Caco-2 (cell line): ENCODE measurements at regions not wholly inside any gene's neighbourhood (a gene's known extent, or its start where the extent isn't known, plus 50 kb on each side); places are given as distances from the start of the nearest gene placed in this dataset.

Experiments
- BruUV-seq: library from RNA; stranded (reverse); fragments of 400-500 nt; replicated peaks from 2 replicates; lab custom pipeline; 2021; lab: Mats Ljungman, UMichigan
- CTCF ChIA-PET: fragments of 300-600 bp; sonication (Branson Sonifier 250); formaldehyde crosslinking; loops from one replicate; lab custom pipeline; 2022; ENCODE audit warnings: antibody characterized with exemption; lab: Charles Lee
- POLR2A ChIA-PET: fragments of 300-600 bp; sonication (Branson Sonifier 250); formaldehyde crosslinking; loops from one replicate; lab custom pipeline; 2022; ENCODE audit warnings: antibody characterized with exemption; lab: Charles Lee
- DNase-seq, 2 experiments: peaks; one replicate each; pipeline versions ENCODE4 v3.0.0 to v3.0.0-alpha.2; 2020 to 2022
- H3K27me3 ChIP-seq: replicated peaks from 2 replicates; pipeline ENCODE4 v1.6.0; 2011; ENCODE audit warnings: low read length; ENCODE audit not compliant: control insufficient read depth, insufficient read depth
- H3K36me3 ChIP-seq: 2 replicates; pipeline ENCODE4 v1.5.1; 2011; ENCODE audit warnings: low read length; ENCODE audit not compliant: control insufficient read depth, insufficient read depth
- H3K4me1 ChIP-seq: fragments of 250-450 bp; sonication (Bioruptor Pico); 2 replicates; pipeline ENCODE4 v1.5.1; 2020; ENCODE audit warnings: mild to moderate bottlenecking
- H3K4me3 ChIP-seq: 2 replicates; pipeline ENCODE4 v1.5.1; 2011; ENCODE audit warnings: low read depth, mild to moderate bottlenecking, control low read depth, low read length
- H3K9me3 ChIP-seq: fragments of 250-450 bp; sonication (Bioruptor Pico); 2 replicates; pipeline ENCODE4 v1.5.1; 2020; ENCODE audit warnings: mild to moderate bottlenecking, moderate library complexity
- H3K27ac Mint-ChIP-seq: one replicate; pipeline ENCODE4 v1.8.0; 2022; ENCODE audit warnings: mixed read lengths; ENCODE audit not compliant: unreplicated experiment
- H3K27me3 Mint-ChIP-seq: one replicate; pipeline ENCODE4 v1.8.0; 2022; ENCODE audit warnings: mixed read lengths; ENCODE audit not compliant: insufficient read depth, unreplicated experiment
- H3K36me3 Mint-ChIP-seq: one replicate; pipeline ENCODE4 v1.8.0; 2022; ENCODE audit warnings: mild to moderate bottlenecking, mixed read lengths; ENCODE audit not compliant: insufficient read depth, unreplicated experiment
- H3K4me1 Mint-ChIP-seq: one replicate; pipeline ENCODE4 v1.8.0; 2022; ENCODE audit warnings: low read depth, mixed read lengths; ENCODE audit not compliant: unreplicated experiment
- H3K4me3 Mint-ChIP-seq: one replicate; pipeline ENCODE4 v1.8.0; 2022; ENCODE audit warnings: mild to moderate bottlenecking, moderate library complexity, mixed read lengths; ENCODE audit not compliant: unreplicated experiment
- H3K9me3 Mint-ChIP-seq: one replicate; pipeline ENCODE4 v1.8.0; 2022; ENCODE audit warnings: mixed read lengths; ENCODE audit not compliant: unreplicated experiment
- intact Hi-C: fragments of 100-400 bp; cut with micrococcal nuclease; formaldehyde crosslinking; loops from one replicate; pipeline ENCODE4 v1.10.0; 2022; ENCODE audit not compliant: unreplicated experiment
- TF ChIP-seq, protein P1 (sequence below), 2 experiments: fragments of 200-600 bp in 1 of 2; IDR thresholded peaks; 1 replicate in 1 of 2; 2 replicates in 1 of 2; pipeline versions ENCODE4 v1.5.1 to v1.8.0; 2011 to 2022; ENCODE audit warnings: antibody characterized with exemption in 1 of 2, control low read depth in 1 of 2, inconsistent platforms in 1 of 2, low read depth in 1 of 2, low read length in 1 of 2, mild to moderate bottlenecking in 1 of 2, moderate library complexity in 1 of 2; ENCODE audit not compliant: insufficient read depth in 1 of 2, severe bottlenecking in 1 of 2, unreplicated experiment in 1 of 2

DNA sequence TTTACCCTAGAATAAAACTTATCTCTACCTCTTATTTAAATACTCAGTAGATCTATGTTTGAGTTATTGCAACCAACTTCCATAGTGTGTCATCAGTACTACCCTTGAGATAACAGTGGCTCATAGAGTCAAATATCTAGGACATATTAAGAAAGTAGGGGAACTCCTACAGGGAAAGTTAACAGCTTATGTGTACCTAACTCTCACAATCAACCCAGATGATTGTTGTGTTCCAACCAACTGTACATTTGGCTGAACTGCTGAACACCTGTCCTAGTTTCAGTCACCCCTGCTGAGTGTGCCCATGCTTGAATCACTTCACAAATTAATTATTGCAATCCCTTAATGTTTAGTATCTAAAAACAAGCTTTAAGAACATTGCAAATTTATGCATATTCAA is 244.2 kb upstream of the GRID2 start:
- intact Hi-C loops = no loop called here
- H3K4me3 ChIP-seq = no peak overlapping the region
- CTCF ChIA-PET = no interaction called here
- H3K27me3 ChIP-seq = no peaks in the 10 kb centered on the region
- no peaks in the 10 kb centered on the region for H3K36me3 ChIP-seq
- POLR2A ChIA-PET = no interaction called here
- BruUV-seq = no TSS peak
- no peak overlapping the region for H3K4me3 Mint-ChIP-seq
- TF ChIP-seq, protein P1, sequence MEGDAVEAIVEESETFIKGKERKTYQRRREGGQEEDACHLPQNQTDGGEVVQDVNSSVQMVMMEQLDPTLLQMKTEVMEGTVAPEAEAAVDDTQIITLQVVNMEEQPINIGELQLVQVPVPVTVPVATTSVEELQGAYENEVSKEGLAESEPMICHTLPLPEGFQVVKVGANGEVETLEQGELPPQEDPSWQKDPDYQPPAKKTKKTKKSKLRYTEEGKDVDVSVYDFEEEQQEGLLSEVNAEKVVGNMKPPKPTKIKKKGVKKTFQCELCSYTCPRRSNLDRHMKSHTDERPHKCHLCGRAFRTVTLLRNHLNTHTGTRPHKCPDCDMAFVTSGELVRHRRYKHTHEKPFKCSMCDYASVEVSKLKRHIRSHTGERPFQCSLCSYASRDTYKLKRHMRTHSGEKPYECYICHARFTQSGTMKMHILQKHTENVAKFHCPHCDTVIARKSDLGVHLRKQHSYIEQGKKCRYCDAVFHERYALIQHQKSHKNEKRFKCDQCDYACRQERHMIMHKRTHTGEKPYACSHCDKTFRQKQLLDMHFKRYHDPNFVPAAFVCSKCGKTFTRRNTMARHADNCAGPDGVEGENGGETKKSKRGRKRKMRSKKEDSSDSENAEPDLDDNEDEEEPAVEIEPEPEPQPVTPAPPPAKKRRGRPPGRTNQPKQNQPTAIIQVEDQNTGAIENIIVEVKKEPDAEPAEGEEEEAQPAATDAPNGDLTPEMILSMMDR (IDR thresholded peaks at IDR 0.05; ENCODE audit: insufficient read depth in 1 of 2, low read depth in 1 of 2, low read length in 1 of 2, severe bottlenecking in 1 of 2, unreplicated experiment in 1 of 2) = no peak
- no peaks in the 10 kb centered on the region for H3K36me3 Mint-ChIP-seq
- H3K27me3 Mint-ChIP-seq = no peaks in the 10 kb centered on the region
- no peaks in the 10 kb centered on the region for H3K4me1 Mint-ChIP-seq
- H3K9me3 Mint-ChIP-seq = no peaks in the 10 kb centered on the region
- no peaks in the 10 kb centered on the region for H3K4me1 ChIP-seq
- H3K9me3 ChIP-seq = no peaks in the 10 kb centered on the region
- DNase-seq = no peak
- no peak overlapping the region for H3K27ac Mint-ChIP-seq

DNA sequence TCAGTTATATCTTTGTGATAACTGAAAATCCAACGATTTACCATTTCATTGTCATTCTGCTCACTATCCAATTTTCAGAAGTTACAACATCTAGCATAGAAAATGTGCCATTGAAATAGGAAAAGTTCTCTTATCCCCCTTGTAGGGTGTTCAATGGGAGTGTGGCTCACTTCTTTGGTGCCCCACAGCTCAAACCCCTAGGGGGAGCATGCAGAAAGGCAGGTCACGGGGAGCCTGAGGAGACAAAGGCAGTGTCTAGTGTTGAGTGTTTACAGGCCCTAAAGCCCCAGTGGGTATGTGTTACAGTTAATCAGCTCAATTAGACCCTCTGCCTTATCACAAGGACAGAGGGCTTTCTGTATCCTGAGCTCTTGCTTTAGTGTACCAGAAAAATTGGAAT is 243.4 kb upstream of the GRID2 start:
- Histone ChIP-seq H3K4me1 (no peaks in the 10 kb centered on the region), H3K27me3 (no peaks in the 10 kb centered on the region), H3K4me3 (no peak overlapping the region), H3K36me3 (no peaks in the 10 kb centered on the region), H3K9me3 (no peaks in the 10 kb centered on the region)
- Mint-ChIP-seq H3K27ac (no peak overlapping the region), H3K4me3 (no peak overlapping the region), H3K36me3 (no peaks in the 10 kb centered on the region), H3K27me3 (no peaks in the 10 kb centered on the region), H3K9me3 (no peaks in the 10 kb centered on the region), H3K4me1 (no peaks in the 10 kb centered on the region)
- BruUV-seq = no TSS peak
- intact Hi-C loops = no loop called here
- TF ChIP-seq, protein P1 (IDR thresholded peaks at IDR 0.05; ENCODE audit: insufficient read depth in 1 of 2, low read depth in 1 of 2, low read length in 1 of 2, severe bottlenecking in 1 of 2, unreplicated experiment in 1 of 2) = no peak
- ChIA-PET CTCF (no interaction called here), POLR2A (no interaction called here)
- DNase-seq = no peak

DNA sequence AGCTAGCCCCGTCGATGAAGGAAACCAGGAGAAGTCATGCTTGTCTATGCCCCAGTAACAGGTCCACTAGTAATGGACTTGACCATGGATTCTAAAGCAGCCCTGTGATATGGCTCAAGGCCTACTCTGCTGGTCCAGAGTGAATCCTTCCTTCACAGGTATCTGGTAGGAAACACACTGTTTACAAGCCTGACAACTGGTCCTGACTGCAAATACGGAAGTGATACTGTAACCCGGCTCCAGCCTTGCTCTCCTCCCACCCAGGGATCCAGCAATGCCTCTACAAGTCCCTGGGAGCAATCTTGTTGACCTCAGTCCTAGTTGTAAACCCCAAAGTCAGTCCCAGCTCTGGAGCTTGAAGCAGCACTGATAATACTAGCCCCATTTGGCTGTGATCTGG is 239.2 kb upstream of the GRID2 start:
- Mint-ChIP-seq H3K36me3 (no peaks in the 10 kb centered on the region), H3K27me3 (no peaks in the 10 kb centered on the region), H3K4me3 (no peak overlapping the region), H3K9me3 (peaks cover 7% of the 10 kb centered on the region), H3K4me1 (no peaks in the 10 kb centered on the region), H3K27ac (no peak overlapping the region)
- no peaks in the 10 kb centered on the region for H3K27me3 ChIP-seq
- H3K4me1 ChIP-seq = no peaks in the 10 kb centered on the region
- ChIA-PET POLR2A (no interaction called here), CTCF (no interaction called here)
- H3K4me3 ChIP-seq = no peak overlapping the region
- intact Hi-C loops = no loop called here
- TF ChIP-seq, protein P1 (IDR thresholded peaks at IDR 0.05; ENCODE audit: insufficient read depth in 1 of 2, low read depth in 1 of 2, low read length in 1 of 2, severe bottlenecking in 1 of 2, unreplicated experiment in 1 of 2) = no peak
- BruUV-seq = no TSS peak
- DNase-seq = no peak
- H3K36me3 ChIP-seq = no peaks in the 10 kb centered on the region
- no peaks in the 10 kb centered on the region for H3K9me3 ChIP-seq
